SK-N-SH (cell line): ENCODE measurements at regions not wholly inside any gene's neighbourhood (a gene's known extent, or its start where the extent isn't known, plus 50 kb on each side); places are given as distances from the start of the nearest gene placed in this dataset.

Experiments used
- CTCF ChIA-PET: fragments of 300-600, 350-600 bp; formaldehyde crosslinking; extraction: SDS; loops from one replicate; lab custom pipeline; 2021; lab: Yijun Ruan, JAX
- POLR2A ChIA-PET: fragments of 350-600 bp; sonication (Branson Sonifier 250); formaldehyde crosslinking; extraction: SDS; loops from one replicate; lab custom pipeline; 2020; ENCODE audit warnings: antibody characterized with exemption, inconsistent platforms; lab: Yijun Ruan, JAX
- DNase-seq: peaks from one replicate; pipeline ENCODE4 v3.0.0; 2012
- H2AFZ ChIP-seq: fragments of 200-600 bp; sonication (generic); 2 replicates; pipeline ENCODE4 v1.8.1; 2016; ENCODE audit warnings: antibody characterized with exemption, mild to moderate bottlenecking, low read depth
- H3F3A ChIP-seq: fragments of 200-600 bp; sonication (generic); replicated peaks from 2 replicates; pipeline ENCODE3; 2016; ENCODE audit warnings: antibody characterized with exemption, mild to moderate bottlenecking; ENCODE audit not compliant: insufficient read depth
- H3K27ac ChIP-seq, 2 experiments: fragments of 200-500 bp in 1 of 2; fragments of 200-600 bp in 1 of 2; sonication (Bioruptor generic) in 1 of 2; sonication (generic), shearing (Covaris generic) in 1 of 2; 2 replicates each; pipeline versions ENCODE4 v1.5.1 to v1.6.1; 2014 to 2016; ENCODE audit warnings: low read depth in 2 of 2, inconsistent platforms in 1 of 2, low read length in 1 of 2, mild to moderate bottlenecking in 1 of 2, mixed read lengths in 1 of 2
- H3K27me3 ChIP-seq: fragments of 200-600 bp; sonication (generic), shearing (Covaris generic); 2 replicates; pipeline ENCODE4 v1.6.1; 2016; ENCODE audit warnings: mixed run types; ENCODE audit not compliant: insufficient read depth
- H3K36me3 ChIP-seq, 2 experiments: fragments of 200-500 bp in 1 of 2; fragments of 200-600 bp in 1 of 2; sonication (Bioruptor generic) in 1 of 2; sonication (generic) in 1 of 2; replicated peaks in 1 of 2; 2 replicates each; pipeline versions ENCODE3 to v1.5.1; 2014 to 2016; ENCODE audit warnings: low read length in 1 of 2, mild to moderate bottlenecking in 1 of 2; ENCODE audit not compliant: insufficient read depth in 2 of 2, control insufficient read depth in 1 of 2
- H3K4me1 ChIP-seq, 2 experiments: fragments of 200-500 bp in 1 of 2; fragments of 200-600 bp in 1 of 2; sonication (Bioruptor generic) in 1 of 2; sonication (generic), shearing (Covaris generic) in 1 of 2; 2 replicates each; pipeline versions ENCODE4 v1.5.1 to v1.6.1; 2014 to 2016; ENCODE audit warnings: low read depth in 1 of 2, low read length in 1 of 2, mixed run types in 1 of 2; ENCODE audit not compliant: insufficient read depth in 2 of 2, control insufficient read depth in 1 of 2
- H3K4me2 ChIP-seq: fragments of 200-600 bp; sonication (generic), shearing (Covaris generic); 2 replicates; pipeline ENCODE4 v1.6.1; 2017; ENCODE audit warnings: mixed run types
- H3K4me3 ChIP-seq, 2 experiments: fragments of 200-500 bp in 1 of 2; fragments of 200-600 bp in 1 of 2; sonication (Bioruptor generic) in 1 of 2; sonication (generic), shearing (Covaris generic) in 1 of 2; 2 replicates each; pipeline versions ENCODE4 v1.5.1 to v1.8.1; 2014 to 2016; ENCODE audit warnings: low read depth in 2 of 2, inconsistent platforms in 1 of 2, low read length in 1 of 2, mild to moderate bottlenecking in 1 of 2, mixed read lengths in 1 of 2, moderate library complexity in 1 of 2
- H3K79me2 ChIP-seq: fragments of 200-600 bp; sonication (generic); 2 replicates; pipeline ENCODE4 v1.8.1; 2017; ENCODE audit warnings: mild to moderate bottlenecking; ENCODE audit not compliant: insufficient read depth
- H3K9ac ChIP-seq: fragments of 200-600 bp; sonication (generic); 2 replicates; pipeline ENCODE4 v1.6.1; 2017; ENCODE audit warnings: mixed run types
- H3K9me2 ChIP-seq: fragments of 200-600 bp; sonication (generic); 2 replicates; pipeline ENCODE4 v1.6.1; 2017; ENCODE audit warnings: mixed run types
- H3K9me3 ChIP-seq: fragments of 200-600 bp; sonication (generic); 2 replicates; pipeline ENCODE4 v1.6.1; 2017; ENCODE audit warnings: mixed run types, mild to moderate bottlenecking, moderate library complexity
- H4K20me1 ChIP-seq: fragments of 200-600 bp; sonication (generic); 2 replicates; pipeline ENCODE4 v1.6.1; 2017; ENCODE audit warnings: mild to moderate bottlenecking, mixed run types; ENCODE audit not compliant: insufficient read depth
- ELF1 ChIP-seq: IDR thresholded peaks from 2 replicates; pipeline ENCODE4 v1.4.0; 2012
- EP300 ChIP-seq, 2 experiments: IDR thresholded peaks; 2 replicates each; pipeline versions ENCODE4 v1.4.0 to v1.6.1; 2012; ENCODE audit warnings: borderline replicate concordance in 1 of 2, low read depth in 1 of 2, low read length in 1 of 2
- FOSL2 ChIP-seq: IDR thresholded peaks from 2 replicates; pipeline ENCODE4 v1.4.0; 2012; ENCODE audit warnings: low read depth, mild to moderate bottlenecking, moderate library complexity, borderline replicate concordance
- FOXM1 ChIP-seq: IDR thresholded peaks from 2 replicates; pipeline ENCODE4 v1.4.0; 2012; ENCODE audit warnings: low read depth, mild to moderate bottlenecking
- GABPA ChIP-seq: IDR thresholded peaks from 2 replicates; pipeline ENCODE4 v1.4.0; 2012; ENCODE audit warnings: low read depth, mild to moderate bottlenecking
- GATA2 ChIP-seq: sonication (generic); formaldehyde crosslinking; IDR thresholded peaks from 2 replicates; pipeline ENCODE4 v1.5.0; 2020; ENCODE audit warnings: mild to moderate bottlenecking, missing genetic modification reagents
- JUND ChIP-seq: IDR thresholded peaks from 2 replicates; pipeline ENCODE4 v1.4.0; 2012
- MEF2A ChIP-seq: IDR thresholded peaks from 2 replicates; pipeline ENCODE4 v1.4.0; 2012; ENCODE audit warnings: low read depth, borderline replicate concordance
- MXI1 ChIP-seq: IDR thresholded peaks from 2 replicates; pipeline ENCODE4 v1.6.1; 2012; ENCODE audit warnings: mild to moderate bottlenecking, low read depth, low read length, improper control_type of control experiment
- NRF1 ChIP-seq: IDR thresholded peaks from 2 replicates; pipeline ENCODE4 v1.6.1; 2012; ENCODE audit warnings: low read depth, mild to moderate bottlenecking, low read length
- RFX5 ChIP-seq: IDR thresholded peaks from 2 replicates; pipeline ENCODE4 v1.6.1; 2012; ENCODE audit warnings: mild to moderate bottlenecking, improper control_type of control experiment, low read length
- SIN3A ChIP-seq: IDR thresholded peaks from 2 replicates; pipeline ENCODE4 v1.6.1; 2012; ENCODE audit warnings: low read depth, mild to moderate bottlenecking, low read length, moderate library complexity, borderline replicate concordance
- SMC3 ChIP-seq: IDR thresholded peaks from 2 replicates; pipeline ENCODE4 v1.6.1; 2012; ENCODE audit warnings: low read depth, low read length, improper control_type of control experiment
- TAF1 ChIP-seq: IDR thresholded peaks from 2 replicates; pipeline ENCODE4 v1.6.1; 2012; ENCODE audit warnings: low read depth, mild to moderate bottlenecking, low read length, moderate library complexity, borderline replicate concordance
- YY1 ChIP-seq: IDR thresholded peaks from 2 replicates; pipeline ENCODE4 v1.4.0; 2012; ENCODE audit warnings: low read depth, mild to moderate bottlenecking
- WGBS: methylation state at CpG from one replicate; pipeline ENCODE4 v1.1.6; 2017; ENCODE audit warnings: low lambda C conversion rate; 5-methylcytosine and 5-hydroxymethylcytosine counted together
- TF ChIP-seq, protein P1 (sequence below): fragments of 150-350 bp; IDR thresholded peaks from 2 replicates; pipeline ENCODE4 v1.6.1; 2017; ENCODE audit warnings: antibody characterized with exemption, low read length, low read depth, borderline replicate concordance
- TF ChIP-seq, protein P2 (sequence below): IDR thresholded peaks from 2 replicates; pipeline ENCODE4 v1.4.0; 2012; ENCODE audit warnings: low read depth
- TF ChIP-seq, protein P3 (sequence below): fragments of 200-600 bp; sonication (generic); IDR thresholded peaks from 2 replicates; pipeline ENCODE4 v1.6.1; 2017; ENCODE audit warnings: antibody characterized with exemption, mild to moderate bottlenecking, moderate library complexity
- TF ChIP-seq, protein P4 (sequence below): IDR thresholded peaks from 2 replicates; pipeline ENCODE4 v1.4.0; 2012; ENCODE audit warnings: low read depth, borderline replicate concordance
- TF ChIP-seq, protein P5 (sequence below): IDR thresholded peaks from 2 replicates; pipeline ENCODE4; 2012
- TF ChIP-seq, protein P6 (sequence below): IDR thresholded peaks from 2 replicates; pipeline ENCODE4 v1.6.1; 2012; ENCODE audit warnings: mild to moderate bottlenecking, low read depth, low read length, moderate library complexity

DNA sequence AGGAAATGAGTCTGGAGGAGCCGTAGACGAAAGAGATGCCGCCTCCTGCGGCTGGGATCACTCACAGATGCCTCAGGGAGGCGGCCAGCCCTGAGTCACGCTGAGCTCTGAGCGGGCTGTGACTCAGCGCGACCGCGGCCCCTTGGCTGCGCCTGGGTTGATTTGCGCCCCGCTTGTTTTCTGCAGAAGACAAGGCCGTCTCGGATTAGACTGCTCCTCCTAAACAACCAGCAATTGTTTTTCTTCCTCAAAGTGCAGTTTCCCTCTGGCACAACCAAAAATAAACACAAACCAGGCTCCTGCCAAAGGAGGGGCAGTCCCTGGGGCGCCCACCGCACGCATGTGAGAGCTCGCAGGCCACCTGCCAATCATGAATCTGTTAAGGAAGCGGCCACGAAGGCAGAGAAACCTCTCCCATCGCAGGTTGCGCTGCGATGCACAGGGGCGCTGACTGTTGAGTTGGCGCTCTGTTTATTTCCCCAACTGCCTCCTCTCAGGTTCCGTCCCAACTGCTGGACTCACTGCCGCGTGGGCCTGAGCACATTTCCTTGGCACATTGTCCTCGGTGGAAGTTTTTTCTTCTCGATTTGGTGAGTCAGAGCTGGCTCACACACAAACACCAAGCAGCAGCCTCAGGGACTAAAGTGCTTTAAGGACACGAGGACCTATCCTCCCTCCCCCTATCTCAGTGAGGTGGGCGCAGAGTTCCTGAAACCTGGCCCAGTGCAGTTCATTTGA lies 85.2 kb upstream of the NDUFV2 start (continued):
- TF ChIP-seq RFX5 (no peak), GABPA (no peak), NRF1 (no peak)
- TF ChIP-seq, protein P1, sequence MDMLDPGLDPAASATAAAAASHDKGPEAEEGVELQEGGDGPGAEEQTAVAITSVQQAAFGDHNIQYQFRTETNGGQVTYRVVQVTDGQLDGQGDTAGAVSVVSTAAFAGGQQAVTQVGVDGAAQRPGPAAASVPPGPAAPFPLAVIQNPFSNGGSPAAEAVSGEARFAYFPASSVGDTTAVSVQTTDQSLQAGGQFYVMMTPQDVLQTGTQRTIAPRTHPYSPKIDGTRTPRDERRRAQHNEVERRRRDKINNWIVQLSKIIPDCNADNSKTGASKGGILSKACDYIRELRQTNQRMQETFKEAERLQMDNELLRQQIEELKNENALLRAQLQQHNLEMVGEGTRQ, result no peak

DNA sequence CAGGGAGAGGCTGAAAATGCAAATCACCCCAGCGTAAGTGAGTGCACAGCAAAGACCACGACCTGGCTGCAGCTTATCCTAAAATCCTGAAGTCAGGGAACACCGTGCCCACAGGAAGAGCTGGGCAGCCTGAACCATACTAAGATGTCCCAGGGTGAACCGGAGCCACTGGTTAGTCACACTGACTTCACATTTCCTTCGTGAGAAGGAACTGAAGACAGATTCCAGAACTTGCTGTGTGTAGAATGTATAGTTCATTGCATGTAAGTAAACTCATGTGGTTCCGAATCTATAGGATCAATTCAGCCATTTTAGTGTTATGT lies 84.6 kb upstream of the NDUFV2 start:
- peak overlapping the region in 1 of 2 experiments; percentile 63; a peak in 2 of 4 replicates for H3K27ac ChIP-seq
- peaks cover 8% of the 10 kb centered on the region for H3F3A ChIP-seq
- H3K36me3 ChIP-seq, result no peaks in the 10 kb centered on the region
- H3K9ac ChIP-seq, result no peak overlapping the region
- H3K4me3 ChIP-seq, result no peak overlapping the region
- H2AFZ ChIP-seq, result peak overlapping the region; percentile 46; the same call in 1 of the 2 replicates
- DNase-seq, result no peak
- no peaks in the 10 kb centered on the region for H3K9me3 ChIP-seq
- H3K79me2 ChIP-seq, result no peaks in the 10 kb centered on the region
- TF ChIP-seq SIN3A (no peak), GATA2 (no peak), TAF1 (no peak), SMC3 (no peak), YY1 (no peak), JUND (no peak), EP300 (IDR thresholded peaks at IDR 0.05; ENCODE audit: borderline replicate concordance in 1 of 2, low read depth in 1 of 2, low read length in 1 of 2) (no peak), ELF1 (no peak), FOSL2 (no peak), RFX5 (no peak), FOXM1 (no peak), MEF2A (no peak), MXI1 (no peak), NRF1 (no peak)
- TF ChIP-seq, protein P1, result no peak
- TF ChIP-seq, protein P2, sequence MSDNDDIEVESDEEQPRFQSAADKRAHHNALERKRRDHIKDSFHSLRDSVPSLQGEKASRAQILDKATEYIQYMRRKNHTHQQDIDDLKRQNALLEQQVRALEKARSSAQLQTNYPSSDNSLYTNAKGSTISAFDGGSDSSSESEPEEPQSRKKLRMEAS, result no peak
- TF ChIP-seq, protein P3, sequence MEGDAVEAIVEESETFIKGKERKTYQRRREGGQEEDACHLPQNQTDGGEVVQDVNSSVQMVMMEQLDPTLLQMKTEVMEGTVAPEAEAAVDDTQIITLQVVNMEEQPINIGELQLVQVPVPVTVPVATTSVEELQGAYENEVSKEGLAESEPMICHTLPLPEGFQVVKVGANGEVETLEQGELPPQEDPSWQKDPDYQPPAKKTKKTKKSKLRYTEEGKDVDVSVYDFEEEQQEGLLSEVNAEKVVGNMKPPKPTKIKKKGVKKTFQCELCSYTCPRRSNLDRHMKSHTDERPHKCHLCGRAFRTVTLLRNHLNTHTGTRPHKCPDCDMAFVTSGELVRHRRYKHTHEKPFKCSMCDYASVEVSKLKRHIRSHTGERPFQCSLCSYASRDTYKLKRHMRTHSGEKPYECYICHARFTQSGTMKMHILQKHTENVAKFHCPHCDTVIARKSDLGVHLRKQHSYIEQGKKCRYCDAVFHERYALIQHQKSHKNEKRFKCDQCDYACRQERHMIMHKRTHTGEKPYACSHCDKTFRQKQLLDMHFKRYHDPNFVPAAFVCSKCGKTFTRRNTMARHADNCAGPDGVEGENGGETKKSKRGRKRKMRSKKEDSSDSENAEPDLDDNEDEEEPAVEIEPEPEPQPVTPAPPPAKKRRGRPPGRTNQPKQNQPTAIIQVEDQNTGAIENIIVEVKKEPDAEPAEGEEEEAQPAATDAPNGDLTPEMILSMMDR, result no peak
- TF ChIP-seq, protein P4, sequence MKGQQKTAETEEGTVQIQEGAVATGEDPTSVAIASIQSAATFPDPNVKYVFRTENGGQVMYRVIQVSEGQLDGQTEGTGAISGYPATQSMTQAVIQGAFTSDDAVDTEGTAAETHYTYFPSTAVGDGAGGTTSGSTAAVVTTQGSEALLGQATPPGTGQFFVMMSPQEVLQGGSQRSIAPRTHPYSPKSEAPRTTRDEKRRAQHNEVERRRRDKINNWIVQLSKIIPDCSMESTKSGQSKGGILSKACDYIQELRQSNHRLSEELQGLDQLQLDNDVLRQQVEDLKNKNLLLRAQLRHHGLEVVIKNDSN, result no peak
- TF ChIP-seq, protein P5, sequence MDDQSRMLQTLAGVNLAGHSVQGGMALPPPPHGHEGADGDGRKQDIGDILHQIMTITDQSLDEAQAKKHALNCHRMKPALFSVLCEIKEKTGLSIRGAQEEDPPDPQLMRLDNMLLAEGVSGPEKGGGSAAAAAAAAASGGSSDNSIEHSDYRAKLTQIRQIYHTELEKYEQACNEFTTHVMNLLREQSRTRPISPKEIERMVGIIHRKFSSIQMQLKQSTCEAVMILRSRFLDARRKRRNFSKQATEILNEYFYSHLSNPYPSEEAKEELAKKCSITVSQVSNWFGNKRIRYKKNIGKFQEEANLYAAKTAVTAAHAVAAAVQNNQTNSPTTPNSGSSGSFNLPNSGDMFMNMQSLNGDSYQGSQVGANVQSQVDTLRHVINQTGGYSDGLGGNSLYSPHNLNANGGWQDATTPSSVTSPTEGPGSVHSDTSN, result no peak
- TF ChIP-seq, protein P6, sequence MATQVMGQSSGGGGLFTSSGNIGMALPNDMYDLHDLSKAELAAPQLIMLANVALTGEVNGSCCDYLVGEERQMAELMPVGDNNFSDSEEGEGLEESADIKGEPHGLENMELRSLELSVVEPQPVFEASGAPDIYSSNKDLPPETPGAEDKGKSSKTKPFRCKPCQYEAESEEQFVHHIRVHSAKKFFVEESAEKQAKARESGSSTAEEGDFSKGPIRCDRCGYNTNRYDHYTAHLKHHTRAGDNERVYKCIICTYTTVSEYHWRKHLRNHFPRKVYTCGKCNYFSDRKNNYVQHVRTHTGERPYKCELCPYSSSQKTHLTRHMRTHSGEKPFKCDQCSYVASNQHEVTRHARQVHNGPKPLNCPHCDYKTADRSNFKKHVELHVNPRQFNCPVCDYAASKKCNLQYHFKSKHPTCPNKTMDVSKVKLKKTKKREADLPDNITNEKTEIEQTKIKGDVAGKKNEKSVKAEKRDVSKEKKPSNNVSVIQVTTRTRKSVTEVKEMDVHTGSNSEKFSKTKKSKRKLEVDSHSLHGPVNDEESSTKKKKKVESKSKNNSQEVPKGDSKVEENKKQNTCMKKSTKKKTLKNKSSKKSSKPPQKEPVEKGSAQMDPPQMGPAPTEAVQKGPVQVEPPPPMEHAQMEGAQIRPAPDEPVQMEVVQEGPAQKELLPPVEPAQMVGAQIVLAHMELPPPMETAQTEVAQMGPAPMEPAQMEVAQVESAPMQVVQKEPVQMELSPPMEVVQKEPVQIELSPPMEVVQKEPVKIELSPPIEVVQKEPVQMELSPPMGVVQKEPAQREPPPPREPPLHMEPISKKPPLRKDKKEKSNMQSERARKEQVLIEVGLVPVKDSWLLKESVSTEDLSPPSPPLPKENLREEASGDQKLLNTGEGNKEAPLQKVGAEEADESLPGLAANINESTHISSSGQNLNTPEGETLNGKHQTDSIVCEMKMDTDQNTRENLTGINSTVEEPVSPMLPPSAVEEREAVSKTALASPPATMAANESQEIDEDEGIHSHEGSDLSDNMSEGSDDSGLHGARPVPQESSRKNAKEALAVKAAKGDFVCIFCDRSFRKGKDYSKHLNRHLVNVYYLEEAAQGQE, result no peak
- TF ChIP-seq, all 33 proteins: peak for 0
- Histone ChIP-seq H3K9me2 (no peaks in the 10 kb centered on the region), H3K4me2 (no peak overlapping the region), H4K20me1 (no peaks in the 10 kb centered on the region), H3K27me3 (no peaks in the 10 kb centered on the region), H3K4me1 (peaks cover 0 to 3% of the 10 kb centered on the region in 2 experiments; a peak in 1 of 4 replicates)
- 61% methylated on average over 6 of the region's 6 CpGs for WGBS
- POLR2A ChIA-PET, result interaction anchor here (0.6 kb wide), 1 partner anchor 24 kb away, joined by 3 read pairs; no protein-coding TSS in a partner anchor
- CTCF ChIA-PET, result interaction anchor here (1.0 to 1.4 kb wide), 2 partner anchors 9 to 35 kb away, joined by 3 to 5 read pairs; no protein-coding TSS in a partner anchor
